ENCODE measurements at regions not wholly inside any gene's neighbourhood (a gene's known extent, or its start where the extent isn't known, plus 50 kb on each side); places are given as distances from the start of the nearest gene placed in this dataset.

DNA sequence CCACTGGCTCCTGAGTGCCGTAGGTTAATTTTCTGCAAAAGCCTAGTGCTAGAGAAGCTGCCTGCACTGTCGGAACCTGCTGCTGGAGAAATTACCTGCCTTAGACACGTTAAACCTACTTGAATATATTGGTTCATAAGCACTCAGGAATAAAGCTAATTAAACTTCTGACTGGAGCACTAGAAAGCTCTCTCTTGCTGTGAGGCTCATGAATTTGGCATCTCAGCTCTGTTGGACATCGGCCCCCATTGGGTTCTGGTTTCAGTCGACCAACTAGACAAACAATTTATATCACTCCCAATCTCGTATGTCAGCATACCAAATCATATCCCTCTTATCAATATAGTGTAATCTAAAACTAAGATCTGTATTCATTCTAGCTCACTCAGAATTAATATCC lies 52.4 kb upstream of the SEMA3C start:
- CTCF ChIA-PET (ENCODE audit: partially characterized antibody): no interaction called here
- Histone ChIP-seq H3K27ac (ENCODE audit: low read depth, low read length) (no peak overlapping the region), H3K36me3 (ENCODE audit: insufficient read depth, low read length) (no peaks in the 10 kb centered on the region), H3K4me1 (ENCODE audit: insufficient read depth, low read length) (no peaks in the 10 kb centered on the region), H3K4me3 (ENCODE audit: low read length in 2 of 2) (no peak overlapping the region), H3K27me3 (ENCODE audit: insufficient read depth, low read length) (no peaks in the 10 kb centered on the region), H3K9me3 (ENCODE audit: control insufficient read depth in 1 of 2, low read length in 2 of 2) (no peaks in the 10 kb centered on the region)
- no peak overlapping the region for H3K27ac Mint-ChIP-seq
- no peaks in the 10 kb centered on the region for H3K27me3 Mint-ChIP-seq
- no peaks in the 10 kb centered on the region for H3K36me3 Mint-ChIP-seq
- no peak for DNase-seq
- peaks cover 1 to 17% (median 5%) of the 10 kb centered on the region in 8 donors for H3K9me3 Mint-ChIP-seq
- no peaks in the 10 kb centered on the region for H3K4me1 Mint-ChIP-seq
- intact Hi-C loops (cut with micrococcal nuclease): no loop called here
- no peak overlapping the region for H3K4me3 Mint-ChIP-seq
- POLR2A ChIA-PET (ENCODE audit: partially characterized antibody): no interaction called here

Measured in CD4-positive, alpha-beta memory T cell (primary cell).